HEK293 (cell line): ENCODE measurements at regions not wholly inside any gene's neighbourhood (a gene's known extent, or its start where the extent isn't known, plus 50 kb on each side); places are given as distances from the start of the nearest gene placed in this dataset.

Experiments
- CTCF ChIA-PET: fragments of 350-600 bp; formaldehyde crosslinking; extraction: SDS; loops from one replicate; lab custom pipeline; 2021; ENCODE audit warnings: antibody characterized with exemption; lab: Yijun Ruan, JAX
- POLR2A ChIA-PET: fragments of 300-600 bp; formaldehyde crosslinking; extraction: SDS; loops from one replicate; lab custom pipeline; 2020; ENCODE audit warnings: antibody characterized with exemption, inconsistent platforms; lab: Yijun Ruan, JAX
- H3K27ac ChIP-seq: fragments of 200-500 bp; sonication (Bioruptor generic); 2 replicates; pipeline ENCODE4 v1.5.1; 2014; ENCODE audit warnings: low read depth, low read length, control low read depth, inconsistent platforms; ENCODE audit errors: extremely low read depth
- H3K36me3 ChIP-seq, 2 experiments: fragments of 200-500 bp in 1 of 2; sonication (Bioruptor generic) in 1 of 2; 1 replicate in 1 of 2; 2 replicates in 1 of 2; pipeline ENCODE4 v1.5.1; 2014 to 2017; ENCODE audit warnings: inconsistent platforms in 2 of 2, low read length in 2 of 2; ENCODE audit not compliant: control insufficient read depth in 2 of 2, insufficient read depth in 1 of 2
- H3K4me1 ChIP-seq: fragments of 200-500 bp; sonication (Bioruptor generic); 2 replicates; pipeline ENCODE4 v1.5.1; 2014; ENCODE audit warnings: mild to moderate bottlenecking, low read length, inconsistent platforms; ENCODE audit not compliant: control insufficient read depth, insufficient read depth
- H3K4me3 ChIP-seq: 2 replicates; pipeline ENCODE4 v1.5.1; 2011; ENCODE audit warnings: low read depth, mild to moderate bottlenecking, control low read depth, low read length, moderate library complexity
- H3K9me3 ChIP-seq: fragments of 200-500 bp; sonication (Bioruptor generic); 2 replicates; pipeline ENCODE4 v1.5.1; 2014; ENCODE audit warnings: low read depth, low read length, inconsistent platforms; ENCODE audit not compliant: control insufficient read depth, insufficient read depth
- ATF2 ChIP-seq: fragments of 450-650 bp; formaldehyde crosslinking; IDR thresholded peaks from 2 replicates; pipeline ENCODE4 v1.5.1; 2016; ENCODE audit warnings: missing biosample characterization, missing genetic modification characterization, low read depth
- BCL11B ChIP-seq: fragments of 450-650 bp; formaldehyde crosslinking; IDR thresholded peaks from 2 replicates; pipeline ENCODE4 v1.5.1; 2016; ENCODE audit warnings: low read depth, missing biosample characterization, missing genetic modification characterization
- CTCF ChIP-seq: fragments of 450-650 bp; formaldehyde crosslinking; IDR thresholded peaks from 2 replicates; pipeline ENCODE4 v1.5.1; 2016; ENCODE audit warnings: missing biosample characterization, missing genetic modification characterization
- TCF7L2 ChIP-seq: IDR thresholded peaks from 2 replicates; pipeline ENCODE4 v1.6.1; 2011; ENCODE audit warnings: low read depth, mild to moderate bottlenecking, inconsistent platforms, low read length, moderate library complexity, borderline replicate concordance
- TSHZ1 ChIP-seq: fragments of 450-650 bp; formaldehyde crosslinking; IDR thresholded peaks from 2 replicates; pipeline ENCODE4 v1.5.1; 2016; ENCODE audit warnings: missing biosample characterization, missing genetic modification characterization, borderline replicate concordance
- ZEB2 ChIP-seq: fragments of 450-650 bp; formaldehyde crosslinking; IDR thresholded peaks from 2 replicates; pipeline ENCODE4 v1.5.1; 2016; ENCODE audit warnings: missing biosample characterization, missing genetic modification characterization
- ZFP37 ChIP-seq: fragments of 450-650 bp; formaldehyde crosslinking; IDR thresholded peaks from 2 replicates; pipeline ENCODE4 v1.5.1; 2016; ENCODE audit warnings: missing biosample characterization, missing genetic modification characterization
- ZNF112 ChIP-seq: fragments of 450-650 bp; formaldehyde crosslinking; IDR thresholded peaks from 2 replicates; pipeline ENCODE4 v1.5.0; 2017; ENCODE audit warnings: missing biosample characterization, missing genetic modification characterization
- ZNF2 ChIP-seq: fragments of 450-650 bp; formaldehyde crosslinking; IDR thresholded peaks from 2 replicates; pipeline ENCODE4 v1.5.1; 2016; ENCODE audit warnings: missing biosample characterization, missing genetic modification characterization
- ZNF211 ChIP-seq: fragments of 450-650 bp; formaldehyde crosslinking; IDR thresholded peaks from 2 replicates; pipeline ENCODE4 v1.5.1; 2016; ENCODE audit warnings: low read depth, missing biosample characterization, missing genetic modification characterization
- ZNF239 ChIP-seq: fragments of 450-650 bp; formaldehyde crosslinking; IDR thresholded peaks from 2 replicates; pipeline ENCODE4 v1.5.1; 2016; ENCODE audit warnings: missing biosample characterization, missing genetic modification characterization
- ZNF24 ChIP-seq: fragments of 450-650 bp; formaldehyde crosslinking; IDR thresholded peaks from 2 replicates; pipeline ENCODE4 v1.5.1; 2016; ENCODE audit warnings: missing biosample characterization, missing genetic modification characterization
- ZNF350 ChIP-seq: fragments of 450-650 bp; formaldehyde crosslinking; IDR thresholded peaks from 2 replicates; pipeline ENCODE4 v1.5.0; 2017; ENCODE audit warnings: missing biosample characterization, mild to moderate bottlenecking, missing genetic modification characterization
- ZNF488 ChIP-seq: fragments of 450-650 bp; formaldehyde crosslinking; IDR thresholded peaks from 2 replicates; pipeline ENCODE4 v1.5.1; 2016; ENCODE audit warnings: missing biosample characterization, missing genetic modification characterization
- ZNF529 ChIP-seq: fragments of 450-650 bp; formaldehyde crosslinking; IDR thresholded peaks from 2 replicates; pipeline ENCODE4 v1.5.1; 2017; ENCODE audit warnings: missing genetic modification characterization, missing biosample characterization; ENCODE audit not compliant: insufficient replicate concordance
- ZNF639 ChIP-seq: fragments of 450-650 bp; formaldehyde crosslinking; IDR thresholded peaks from 2 replicates; pipeline ENCODE4 v1.5.1; 2016; ENCODE audit warnings: missing biosample characterization, missing genetic modification characterization
- ZNF654 ChIP-seq: fragments of 450-650 bp; formaldehyde crosslinking; IDR thresholded peaks from 2 replicates; pipeline ENCODE4 v1.5.1; 2016; ENCODE audit warnings: low read depth, missing biosample characterization, missing genetic modification characterization
- ZNF660 ChIP-seq: fragments of 450-650 bp; IDR thresholded peaks from 2 replicates; pipeline ENCODE4 v1.5.1; 2018; ENCODE audit warnings: missing biosample characterization, mild to moderate bottlenecking, missing genetic modification characterization
- ZSCAN30 ChIP-seq: fragments of 450-650 bp; IDR thresholded peaks from 2 replicates; pipeline ENCODE4 v1.5.1; 2018; ENCODE audit warnings: missing biosample characterization, mild to moderate bottlenecking, missing genetic modification characterization, moderate library complexity
- ZXDB ChIP-seq: fragments of 450-650 bp; formaldehyde crosslinking; IDR thresholded peaks from 2 replicates; pipeline ENCODE4 v1.5.1; 2016; ENCODE audit warnings: missing biosample characterization, missing genetic modification characterization

- ChIA-PET CTCF (interaction anchor here (0.6 to 2.0 kb wide), 67 partner anchors 8 to 1084 kb away, joined by 3 to 28 read pairs (median 4); no protein-coding TSS in a partner anchor), POLR2A (no interaction called here)
- Histone ChIP-seq H3K4me3 (no peak overlapping the region), H3K27ac (no peak overlapping the region), H3K4me1 (no peaks in the 10 kb centered on the region), H3K9me3 (no peaks in the 10 kb centered on the region)
- no peak for TF ChIP-seq ZNF2 (tag by site-specific recombination)
- no peak for TF ChIP-seq BCL11B (tag by site-specific recombination)
- TF ChIP-seq TSHZ1: no peak
- no peak for TF ChIP-seq ZNF24 (tag by site-specific recombination)
- no peak for TF ChIP-seq ZNF350
- TF ChIP-seq ATF2: no peak
- peak; percentile 61 for TF ChIP-seq CTCF (tag by site-specific recombination)
- no peak for TF ChIP-seq ZNF529
- TF ChIP-seq ZSCAN30 (tag by site-specific recombination): peak; percentile 55; the same call in 1 of the 2 replicates
- peak; percentile 93 for TF ChIP-seq ZNF654
- TF ChIP-seq ZNF112 (tag by site-specific recombination): no peak
- peak; percentile 74; the same call in 1 of the 2 replicates for TF ChIP-seq TCF7L2
- TF ChIP-seq ZNF660: peak; percentile 65; the same call in 1 of the 2 replicates
- peak; percentile 34; the same call in 1 of the 2 replicates for TF ChIP-seq ZEB2 (tag by site-specific recombination)
- peak; percentile 32; the same call in 1 of the 2 replicates for TF ChIP-seq ZNF639 (tag by site-specific recombination)
- TF ChIP-seq ZNF239: no peak
- no peak for TF ChIP-seq ZFP37 (tag by site-specific recombination)
- TF ChIP-seq ZNF211 (tag by site-specific recombination): no peak
- no peak for TF ChIP-seq ZXDB
- no peak for TF ChIP-seq ZNF488 (tag by site-specific recombination)
- TF ChIP-seq, all 188 proteins: peak for 7
- no peaks in the 10 kb centered on the region for H3K36me3 ChIP-seq
Measured at GRCh38 chr6:25070547-25071366, 135.0 kb upstream of the RIPOR2 start.
